T1000 (cell line): ENCODE measurements at regions not wholly inside any gene's neighbourhood (a gene's known extent, or its start where the extent isn't known, plus 50 kb on each side); places are given as distances from the start of the nearest gene placed in this dataset.

Experiments used
- DNase-seq: peaks from one replicate; lab custom pipeline; 2025; ENCODE audit warnings: mixed read lengths; lab: John Stamatoyannopoulos, UW

GRCh38 chr2:239710953-239711861 lies 310.4 kb upstream of the HDAC4 start:
- DNase-seq = no peak

DNA sequence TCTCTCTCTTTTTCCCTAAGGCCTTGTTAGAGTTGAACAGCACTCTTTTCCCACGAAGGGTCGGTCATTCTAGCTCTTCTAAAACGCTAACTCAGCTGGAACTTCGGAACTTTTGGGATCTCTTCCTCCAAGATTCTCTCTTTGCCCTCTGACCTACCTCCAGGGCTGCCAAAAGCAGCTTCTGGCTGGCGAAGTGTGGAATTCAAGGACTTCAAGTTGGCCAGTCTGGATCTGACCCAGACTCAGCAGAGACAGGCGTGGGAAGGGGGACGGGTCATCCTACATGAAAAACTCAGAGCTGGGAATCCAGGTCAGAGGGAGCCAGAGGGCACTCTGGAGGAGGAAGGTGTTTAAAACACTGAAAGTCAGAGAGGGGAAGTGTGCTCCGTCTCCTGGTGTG lies 305.5 kb upstream of the HDAC4 start:
- DNase-seq = no peak

DNA sequence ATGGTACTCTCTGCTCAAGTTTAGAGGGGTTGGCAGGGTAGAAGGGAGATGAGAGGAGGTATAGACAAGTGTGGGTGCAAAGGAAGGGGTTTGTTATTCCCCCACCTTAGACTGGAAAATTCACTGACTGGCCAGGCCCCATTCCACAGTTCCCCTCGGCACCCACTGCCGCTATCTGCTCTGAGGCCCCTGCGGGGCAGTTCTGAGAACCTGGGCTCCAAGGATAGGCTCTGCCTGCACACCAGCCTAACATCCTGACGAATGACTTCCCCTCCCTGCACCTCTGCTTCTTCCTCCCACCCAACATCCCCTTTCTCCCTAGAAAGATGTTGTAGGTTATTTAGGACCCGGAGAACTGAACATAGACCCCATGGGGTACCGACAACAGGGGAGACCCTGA lies 303.9 kb upstream of the HDAC4 start:
- no peak for DNase-seq

- DNase-seq = no peak
Measured at GRCh38 chr2:239703834-239704233, 303.0 kb upstream of the HDAC4 start.

GRCh38 chr2:239700686-239701345 lies 300.0 kb upstream of the HDAC4 start:
- no peak for DNase-seq

GRCh38 chr2:239697399-239698164 lies 296.8 kb upstream of the HDAC4 start:
- no peak for DNase-seq

DNA sequence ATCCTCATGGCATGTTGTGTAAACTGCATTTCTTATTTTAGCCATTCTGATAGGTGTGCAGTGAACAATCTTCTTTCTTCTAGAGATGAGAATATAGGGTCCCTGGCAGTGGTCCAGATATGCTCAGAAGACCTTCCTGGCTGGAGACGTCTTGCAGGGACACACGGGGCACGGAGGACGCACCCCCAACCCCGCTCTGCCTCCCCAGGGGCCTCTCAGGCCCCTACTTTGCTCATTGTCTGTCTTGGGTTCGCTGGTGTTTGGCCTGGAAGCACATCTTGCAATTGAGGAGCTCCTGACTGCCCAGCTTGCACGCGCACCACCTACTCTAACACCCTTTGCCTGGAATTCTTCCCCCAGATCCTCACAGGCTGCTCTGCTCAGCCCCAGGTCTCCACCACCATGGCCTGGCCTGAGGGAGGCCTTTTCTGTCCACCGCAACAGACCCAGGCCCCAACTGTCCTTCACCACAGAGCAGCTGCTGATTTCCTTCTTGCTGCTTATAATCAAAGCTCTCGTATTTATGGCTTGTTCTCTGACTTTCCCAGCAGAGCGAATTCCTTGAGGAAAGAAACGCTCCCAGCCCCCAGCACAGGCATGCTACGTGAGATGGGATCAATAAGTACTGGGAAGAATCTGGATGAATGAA lies 295.9 kb upstream of the HDAC4 start:
- no peak for DNase-seq

DNA sequence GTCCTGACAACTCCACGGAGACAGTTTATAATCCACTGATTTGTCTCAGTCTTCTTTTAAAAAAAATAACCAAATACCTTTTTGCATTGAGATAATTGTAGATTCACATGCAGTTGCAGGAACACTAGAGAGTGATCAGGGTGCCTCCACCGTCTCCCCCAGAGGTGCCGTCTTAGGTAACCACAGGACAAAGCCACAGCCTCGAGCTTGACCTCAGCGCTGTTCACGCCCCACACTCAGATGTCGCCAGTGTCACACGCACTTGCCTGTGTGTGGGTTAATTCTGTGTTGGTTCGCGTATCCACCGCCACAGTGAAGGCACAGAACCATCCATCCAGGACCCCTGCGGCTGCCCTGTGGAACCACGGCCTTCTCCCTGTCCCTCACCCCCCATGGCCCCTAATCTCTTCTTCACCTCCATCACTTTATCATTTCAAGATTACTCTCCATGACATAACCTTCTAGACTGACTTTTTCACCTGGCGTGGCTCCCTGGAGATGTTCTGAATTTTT lies 295.0 kb upstream of the HDAC4 start:
- DNase-seq = no peak

- DNase-seq = no peak
Measured at GRCh38 chr2:239695106-239695727, 294.4 kb upstream of the HDAC4 start.

GRCh38 chr2:239694487-239694886 lies 293.7 kb upstream of the HDAC4 start:
- DNase-seq = no peak

GRCh38 chr2:239693761-239694415 lies 293.1 kb upstream of the HDAC4 start:
- DNase-seq = no peak

DNA sequence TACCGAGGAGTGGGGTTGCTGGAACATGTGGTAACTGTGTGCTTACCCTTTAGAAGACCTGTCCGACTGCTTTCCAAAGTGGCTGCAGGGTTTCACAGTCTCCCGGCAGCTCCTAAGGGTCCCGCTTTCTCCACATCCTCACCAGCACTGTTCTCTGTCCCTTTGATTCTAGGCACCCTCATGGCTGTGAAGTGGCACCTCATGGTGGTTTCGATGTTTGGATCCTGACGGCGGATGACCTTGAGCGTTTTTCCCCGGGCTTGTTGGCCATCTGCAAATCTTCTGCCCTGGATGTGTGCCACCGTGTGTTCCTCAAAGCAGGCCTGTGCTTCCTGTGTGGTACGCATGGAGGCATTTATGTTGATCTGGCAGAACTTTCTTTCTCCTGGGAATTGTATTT lies 292.5 kb upstream of the HDAC4 start:
- no peak for DNase-seq

DNA sequence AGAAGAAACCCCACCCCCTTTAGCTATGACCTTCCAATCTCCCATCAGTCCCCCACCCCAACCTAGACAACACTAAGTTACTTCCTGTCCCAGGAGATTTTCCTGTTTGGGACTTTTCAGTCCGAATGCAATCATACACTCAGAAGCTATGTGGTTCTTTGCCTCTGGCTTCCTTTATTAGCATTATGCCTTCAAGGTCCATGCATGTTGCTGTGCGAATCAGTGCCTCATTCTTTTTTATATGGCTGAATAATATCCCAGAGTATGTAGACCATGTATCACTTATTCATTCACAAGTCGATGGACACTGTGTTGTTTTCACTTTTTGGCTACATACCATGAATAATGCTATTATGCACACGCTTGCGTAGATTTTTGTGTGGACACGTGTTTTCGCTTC lies 292.1 kb upstream of the HDAC4 start:
- no peak for DNase-seq

DNA sequence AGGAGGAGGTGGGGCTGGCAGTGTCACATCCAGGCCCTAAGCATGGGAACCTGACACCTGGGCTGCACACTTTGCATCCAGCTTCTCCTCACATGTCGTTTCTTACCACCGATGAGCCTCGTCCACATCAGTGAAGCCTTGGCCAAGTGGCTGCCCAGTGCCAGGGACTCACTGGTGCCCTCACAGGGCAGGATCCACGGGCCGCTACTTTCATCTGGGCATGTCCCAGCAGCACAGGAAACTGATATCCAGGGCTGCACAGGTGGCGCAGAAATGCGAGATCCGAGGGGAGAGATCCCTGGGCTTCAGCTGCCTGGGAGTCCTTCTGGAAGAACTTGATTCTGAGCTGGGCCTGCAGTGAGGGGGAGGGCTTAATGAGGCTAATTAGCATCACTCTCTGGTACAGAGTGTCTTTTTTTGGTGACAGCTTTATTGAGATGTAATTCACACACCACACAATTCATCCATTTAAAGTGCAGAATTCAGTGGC lies 291.6 kb upstream of the HDAC4 start:
- no peak for DNase-seq

DNA sequence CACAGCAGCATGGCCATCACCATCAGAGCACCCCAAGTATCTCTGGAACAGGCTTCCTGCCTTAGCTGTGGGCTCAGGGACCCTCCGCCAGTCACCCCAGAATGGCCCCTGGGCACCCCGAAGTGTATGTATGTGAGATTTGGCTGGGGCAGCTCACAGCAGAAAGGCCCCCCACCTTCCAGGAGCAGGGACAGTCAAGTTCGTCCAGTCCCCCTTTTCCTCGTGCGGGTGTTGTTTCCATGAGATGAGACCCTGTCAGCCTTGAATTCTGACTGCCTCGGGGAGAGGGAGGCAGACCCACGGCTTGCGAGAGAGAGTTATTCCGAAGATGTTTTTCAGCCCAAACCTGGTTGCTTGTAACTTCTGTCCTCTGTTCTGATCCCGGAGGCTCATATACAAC lies 290.9 kb upstream of the HDAC4 start:
- no peak for DNase-seq

DNA sequence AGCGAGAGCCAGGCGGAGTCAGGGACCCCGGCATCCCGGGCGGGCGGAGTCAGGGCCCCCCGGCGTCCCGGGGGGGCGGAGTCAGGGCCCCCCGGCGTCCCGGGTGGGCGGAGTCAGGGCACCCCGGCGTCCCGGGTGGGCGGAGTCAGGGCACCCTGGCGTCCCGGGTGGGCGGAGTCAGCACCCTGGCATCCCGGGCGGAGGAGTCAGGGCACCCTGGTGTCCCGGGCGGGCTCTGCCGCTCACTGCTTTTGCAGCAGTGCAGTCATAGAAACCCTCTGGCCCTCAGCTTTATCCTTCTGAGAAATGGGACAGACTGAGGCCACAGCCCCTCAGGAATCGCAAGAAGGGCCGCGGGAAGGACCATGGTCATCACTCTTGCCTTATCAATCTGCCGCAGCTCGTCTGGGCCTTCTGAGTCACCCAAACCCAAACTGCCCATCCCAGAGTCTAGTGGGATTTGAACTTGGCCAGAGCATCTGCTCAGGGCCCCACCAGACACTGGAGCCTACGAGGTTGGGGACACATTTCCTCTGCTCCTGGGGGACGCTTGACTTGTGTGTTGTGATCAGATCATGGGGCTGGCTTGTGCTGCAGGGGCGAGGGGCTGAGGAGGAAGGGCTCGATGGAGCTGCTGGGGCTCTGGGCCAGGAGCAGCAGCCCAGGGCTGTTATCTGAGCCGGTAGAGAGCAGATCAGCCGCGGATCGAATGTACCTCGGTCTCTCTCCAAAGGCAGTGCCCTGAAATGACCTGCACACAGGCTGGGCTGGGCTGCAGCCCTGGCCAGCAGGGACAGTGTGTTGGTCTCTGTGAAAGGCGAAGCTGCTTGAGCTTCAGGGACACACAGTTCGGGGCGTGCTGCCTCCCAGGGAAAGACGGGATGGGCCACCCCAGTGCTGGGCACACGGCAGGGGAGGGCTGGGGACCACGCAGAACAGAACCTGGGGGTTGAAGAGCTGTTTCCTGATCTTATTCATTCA lies 290.1 kb upstream of the HDAC4 start:
- no peak for DNase-seq

- DNase-seq = no peak
Measured at GRCh38 chr2:239689985-239690384, 289.2 kb upstream of the HDAC4 start.

GRCh38 chr2:239689410-239689809 lies 288.6 kb upstream of the HDAC4 start:
- DNase-seq = no peak

DNA sequence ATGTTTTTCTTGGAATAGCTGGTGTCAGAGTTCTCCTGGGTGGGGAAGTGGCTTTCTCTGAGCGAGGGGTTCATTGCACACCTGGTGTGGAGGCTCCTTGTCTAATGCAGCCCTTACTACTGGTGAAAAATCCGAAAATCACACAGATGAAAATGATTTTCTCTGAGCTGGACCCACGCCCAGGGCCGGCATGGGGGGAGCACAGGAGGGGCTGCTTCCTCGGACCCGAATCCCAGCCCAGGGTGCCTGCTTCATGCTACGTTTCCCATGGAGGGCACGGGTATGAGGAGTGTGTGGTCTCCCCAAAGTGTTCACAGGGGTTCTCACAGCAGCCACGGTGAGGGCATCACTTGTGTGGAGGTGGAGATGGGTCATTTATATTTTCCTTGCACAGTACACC lies 288.0 kb upstream of the HDAC4 start:
- DNase-seq = no peak
